B cell (primary cell): ENCODE measurements at regions not wholly inside any gene's neighbourhood (a gene's known extent, or its start where the extent isn't known, plus 50 kb on each side); places are given as distances from the start of the nearest gene placed in this dataset.

Experiments used
- ATAC-seq: fragments of 200-7000 bp; cut with Tn5 transposase; one replicate; pipeline ENCODE4 v1.10.0; 2021; ENCODE audit warnings: low read depth, mild to moderate bottlenecking, moderate number of reproducible peaks, moderate library complexity
- CTCF ChIA-PET: fragments of 350-600 bp; sonication (Branson Sonifier 250); formaldehyde crosslinking; loops from one replicate; lab custom pipeline; 2021; ENCODE audit warnings: antibody characterized with exemption, inconsistent platforms; lab: Charles Lee
- POLR2A ChIA-PET: fragments of 350-600 bp; sonication (Branson Sonifier 250); formaldehyde crosslinking; loops from one replicate; lab custom pipeline; 2021; ENCODE audit warnings: antibody characterized with exemption; lab: Charles Lee
- DNase-seq: peaks from one replicate; pipeline ENCODE4 v3.0.0; 2013
- H2AFZ ChIP-seq: 2 replicates; pipeline ENCODE4 v1.6.1; 2012; ENCODE audit warnings: mild to moderate bottlenecking, low read depth, low read length; ENCODE audit not compliant: insufficient read depth, poor library complexity, severe bottlenecking
- H3K27ac ChIP-seq, 2 donors: 1 replicate in 1 of 2; 2 replicates in 1 of 2; pipeline ENCODE4 v1.5.1; 2012 to 2013; ENCODE audit warnings: low read length in 2 of 2, mild to moderate bottlenecking in 2 of 2, moderate library complexity in 1 of 2
- H3K27me3 ChIP-seq, 4 experiments: fragments of 200-600 bp in 1 of 4; sonication (generic) in 1 of 4; replicated peaks in 1 of 4; 1 replicate in 2 of 4; 2 replicates in 2 of 4; pipeline versions ENCODE4 v1.6.1 to v1.7.0; 2013 to 2016; ENCODE audit warnings: low read length in 3 of 4, mild to moderate bottlenecking in 2 of 4, mixed read lengths in 1 of 4, moderate library complexity in 1 of 4; ENCODE audit not compliant: insufficient read depth in 4 of 4, control insufficient read depth in 3 of 4; ENCODE audit errors: control extremely low read depth in 1 of 4
- H3K36me3 ChIP-seq, 2 experiments: replicated peaks in 1 of 2; 1 replicate in 1 of 2; 2 replicates in 1 of 2; pipeline versions ENCODE4 v1.6.1 to v1.7.1; 2013; ENCODE audit warnings: low read length in 1 of 2; ENCODE audit not compliant: insufficient read depth in 2 of 2, control insufficient read depth in 1 of 2; ENCODE audit errors: control extremely low read depth in 1 of 2, extremely low read depth in 1 of 2
- H3K4me1 ChIP-seq, 2 donors: fragments of 200-600 bp in 1 of 2; sonication (generic) in 1 of 2; 1 replicate in 1 of 2; 2 replicates in 1 of 2; pipeline versions ENCODE4 v1.5.1 to v1.6.1; 2013 to 2017; ENCODE audit warnings: low read length in 2 of 2; ENCODE audit not compliant: control insufficient read depth in 2 of 2, insufficient read depth in 2 of 2
- H3K4me2 ChIP-seq: replicated peaks from 2 replicates; pipeline ENCODE3; 2012; ENCODE audit warnings: mild to moderate bottlenecking, low read depth, low read length; ENCODE audit not compliant: poor library complexity, severe bottlenecking
- H3K4me3 ChIP-seq, 5 experiments: fragments of 200-600 bp in 1 of 5; sonication (generic) in 1 of 5; 1 replicate in 3 of 5; 2 replicates in 2 of 5; pipeline versions ENCODE4 v1.5.1 to v1.7.0; 2011 to 2016; ENCODE audit warnings: low read length in 4 of 5, mild to moderate bottlenecking in 4 of 5, low read depth in 2 of 5, control low read depth in 1 of 5, moderate library complexity in 1 of 5; ENCODE audit not compliant: insufficient read depth in 1 of 5; ENCODE audit errors: control extremely low read depth in 1 of 5, extremely low read depth in 1 of 5
- H3K79me2 ChIP-seq: fragments of 200-600 bp; sonication (generic); one replicate; pipeline ENCODE4 v1.6.0; 2016; ENCODE audit warnings: low read length; ENCODE audit not compliant: control insufficient read depth, insufficient read depth
- H3K9ac ChIP-seq: fragments of 200-600 bp; sonication (generic); 2 replicates; pipeline ENCODE4 v1.6.1; 2017; ENCODE audit warnings: mild to moderate bottlenecking, low read length, moderate library complexity
- H3K9me3 ChIP-seq, 3 donors: one replicate each; pipeline versions ENCODE4 v1.6.1 to v1.7.1; 2013; ENCODE audit warnings: low read length in 2 of 3; ENCODE audit not compliant: control insufficient read depth in 2 of 3, insufficient read depth in 1 of 3; ENCODE audit errors: control extremely low read depth in 1 of 3
- H4K20me1 ChIP-seq: 2 replicates; pipeline ENCODE4 v1.6.0; 2012; ENCODE audit warnings: mild to moderate bottlenecking, low read length; ENCODE audit not compliant: insufficient read depth, control insufficient read depth, poor library complexity, severe bottlenecking
- H3K27ac Mint-ChIP-seq: one replicate; pipeline ENCODE4 v1.8.0; 2021; ENCODE audit warnings: mixed read lengths
- H3K27me3 Mint-ChIP-seq: one replicate; pipeline ENCODE4 v1.8.0; 2021; ENCODE audit warnings: mixed read lengths
- H3K4me1 Mint-ChIP-seq: one replicate; pipeline ENCODE4 v1.8.0; 2021; ENCODE audit warnings: mixed read lengths
- H3K4me3 Mint-ChIP-seq: one replicate; pipeline ENCODE4 v1.8.0; 2021; ENCODE audit warnings: mixed read lengths
- H3K9me3 Mint-ChIP-seq: one replicate; pipeline ENCODE4 v1.8.0; 2022; ENCODE audit warnings: mixed read lengths; ENCODE audit not compliant: insufficient read depth
- EZH2 ChIP-seq: IDR thresholded peaks from 2 replicates; pipeline ENCODE4 v1.6.1; 2012; ENCODE audit warnings: borderline replicate concordance, low read depth, mild to moderate bottlenecking, moderate library complexity, low read length; ENCODE audit not compliant: insufficient read depth, poor library complexity, severe bottlenecking
- intact Hi-C: fragments of 100-400 bp; cut with micrococcal nuclease; formaldehyde crosslinking; loops from one replicate; pipeline ENCODE4 v1.10.0; 2022
- TF ChIP-seq, protein P1 (sequence below): fragments of 200-600 bp; IDR thresholded peaks from one replicate; pipeline ENCODE4 v1.8.0; 2022; ENCODE audit warnings: antibody characterized with exemption, mild to moderate bottlenecking

DNA sequence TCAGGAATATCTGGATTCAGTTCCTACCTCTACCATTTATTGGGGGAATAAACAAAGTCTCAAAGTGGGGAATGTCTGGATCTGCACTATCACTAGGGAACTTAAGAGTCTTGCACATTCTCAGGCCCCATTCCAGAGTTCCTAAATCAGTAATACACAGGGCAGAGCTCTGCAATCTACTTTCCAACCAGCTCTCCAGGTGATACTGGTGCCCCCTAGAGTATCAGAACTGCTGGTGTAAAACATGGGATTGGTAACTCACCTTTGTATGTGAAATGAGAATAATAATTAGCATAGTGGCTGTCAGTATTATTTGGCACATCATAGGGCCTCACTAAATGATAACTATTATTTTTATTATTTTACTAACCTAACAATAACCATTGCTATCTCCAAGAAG is 278.8 kb upstream of the IMPG1 start:
- Histone ChIP-seq H3K4me3 (no peak overlapping the region), H3K4me1 (no peaks in the 10 kb centered on the region), H2AFZ (no peak overlapping the region), H3K27me3 (no peaks in the 10 kb centered on the region), H3K9me3 (no peaks in the 10 kb centered on the region), H3K4me2 (no peak overlapping the region), H3K36me3 (no peaks in the 10 kb centered on the region), H3K27ac (no peak overlapping the region), H3K9ac (no peak overlapping the region), H3K79me2 (no peaks in the 10 kb centered on the region), H4K20me1 (no peaks in the 10 kb centered on the region)
- TF ChIP-seq, protein P1, sequence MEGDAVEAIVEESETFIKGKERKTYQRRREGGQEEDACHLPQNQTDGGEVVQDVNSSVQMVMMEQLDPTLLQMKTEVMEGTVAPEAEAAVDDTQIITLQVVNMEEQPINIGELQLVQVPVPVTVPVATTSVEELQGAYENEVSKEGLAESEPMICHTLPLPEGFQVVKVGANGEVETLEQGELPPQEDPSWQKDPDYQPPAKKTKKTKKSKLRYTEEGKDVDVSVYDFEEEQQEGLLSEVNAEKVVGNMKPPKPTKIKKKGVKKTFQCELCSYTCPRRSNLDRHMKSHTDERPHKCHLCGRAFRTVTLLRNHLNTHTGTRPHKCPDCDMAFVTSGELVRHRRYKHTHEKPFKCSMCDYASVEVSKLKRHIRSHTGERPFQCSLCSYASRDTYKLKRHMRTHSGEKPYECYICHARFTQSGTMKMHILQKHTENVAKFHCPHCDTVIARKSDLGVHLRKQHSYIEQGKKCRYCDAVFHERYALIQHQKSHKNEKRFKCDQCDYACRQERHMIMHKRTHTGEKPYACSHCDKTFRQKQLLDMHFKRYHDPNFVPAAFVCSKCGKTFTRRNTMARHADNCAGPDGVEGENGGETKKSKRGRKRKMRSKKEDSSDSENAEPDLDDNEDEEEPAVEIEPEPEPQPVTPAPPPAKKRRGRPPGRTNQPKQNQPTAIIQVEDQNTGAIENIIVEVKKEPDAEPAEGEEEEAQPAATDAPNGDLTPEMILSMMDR = no peak
- TF ChIP-seq EZH2 = no peak
- no peak overlapping the region for H3K4me3 Mint-ChIP-seq
- no peaks in the 10 kb centered on the region for H3K4me1 Mint-ChIP-seq
- CTCF ChIA-PET = no interaction called here
- DNase-seq (no peak), ATAC-seq (no peak)
- POLR2A ChIA-PET = no interaction called here
- H3K9me3 Mint-ChIP-seq = no peaks in the 10 kb centered on the region
- H3K27ac Mint-ChIP-seq = no peak overlapping the region
- intact Hi-C loops = no loop called here
- no peaks in the 10 kb centered on the region for H3K27me3 Mint-ChIP-seq

DNA sequence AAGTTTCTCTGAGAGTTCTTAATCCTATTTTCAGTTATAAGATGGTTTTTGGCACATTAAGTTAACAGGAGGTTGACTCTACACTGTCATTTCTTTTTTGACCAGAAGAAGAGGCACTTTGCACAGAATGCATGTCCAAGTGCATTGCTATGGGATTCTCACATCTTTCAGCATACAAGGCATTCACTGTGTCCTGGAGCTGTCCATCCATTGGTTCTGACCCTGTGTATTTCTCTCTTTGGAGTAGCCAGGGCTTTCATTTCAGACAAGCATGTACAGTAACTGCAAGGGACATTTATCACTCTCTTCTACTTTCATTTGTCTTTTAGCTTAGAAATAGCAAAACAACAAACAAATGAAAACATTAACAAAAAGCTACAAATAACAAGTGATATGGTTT is 275.1 kb upstream of the IMPG1 start:
- no peaks in the 10 kb centered on the region for H3K27me3 ChIP-seq
- H2AFZ ChIP-seq = no peak overlapping the region
- H3K4me3 Mint-ChIP-seq = no peak overlapping the region
- H3K4me3 ChIP-seq = no peak overlapping the region
- intact Hi-C loops = no loop called here
- H3K9ac ChIP-seq = no peak overlapping the region
- no peak for ATAC-seq
- H3K27ac ChIP-seq = no peak overlapping the region
- H3K4me2 ChIP-seq = no peak overlapping the region
- no peak for DNase-seq
- H3K9me3 Mint-ChIP-seq = peaks cover 5% of the 10 kb centered on the region
- H3K4me1 Mint-ChIP-seq = no peaks in the 10 kb centered on the region
- no peaks in the 10 kb centered on the region for H4K20me1 ChIP-seq
- H3K27me3 Mint-ChIP-seq = no peaks in the 10 kb centered on the region
- no peaks in the 10 kb centered on the region for H3K79me2 ChIP-seq
- no peaks in the 10 kb centered on the region for H3K36me3 ChIP-seq
- no peaks in the 10 kb centered on the region for H3K9me3 ChIP-seq
- H3K27ac Mint-ChIP-seq = no peak overlapping the region
- no peaks in the 10 kb centered on the region for H3K4me1 ChIP-seq
- TF ChIP-seq, protein P1 = no peak
- TF ChIP-seq EZH2 = no peak
- CTCF ChIA-PET = no interaction called here
- POLR2A ChIA-PET = no interaction called here
